NCI-H2107 (cell line): ENCODE measurements at regions not wholly inside any gene's neighbourhood (a gene's known extent, or its start where the extent isn't known, plus 50 kb on each side); places are given as distances from the start of the nearest gene placed in this dataset.

Experiments used
- DNase-seq: peaks from one replicate; lab custom pipeline; 2025; lab: John Stamatoyannopoulos, UW

GRCh38 chr3:59299561-59299960 lies 249.7 kb upstream of the CFAP20DC start:
- no peak for DNase-seq

GRCh38 chr3:59290358-59290757 lies 240.5 kb upstream of the CFAP20DC start:
- no peak for DNase-seq

GRCh38 chr3:59289831-59290230 lies 240.0 kb upstream of the CFAP20DC start:
- no peak for DNase-seq

DNA sequence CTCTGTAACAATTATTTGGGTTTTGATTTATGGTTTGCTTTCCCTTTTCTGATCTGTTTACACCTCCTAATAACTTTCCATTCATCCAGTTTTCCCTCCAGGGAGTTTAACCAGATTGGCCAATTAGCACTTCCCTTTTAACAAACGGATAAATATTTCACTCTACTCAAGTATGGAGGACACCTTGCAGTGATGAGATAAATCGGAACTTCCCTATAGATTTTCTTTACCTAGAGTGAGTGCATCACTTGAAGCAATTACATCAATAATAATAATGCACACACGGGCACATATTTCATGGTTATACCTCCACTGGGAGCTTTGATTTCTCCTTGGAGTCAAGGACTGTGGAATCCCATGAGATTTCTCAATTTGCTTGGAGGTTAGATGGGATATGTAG lies 239.1 kb upstream of the CFAP20DC start:
- DNase-seq: no peak

- no peak for DNase-seq
These were observed 237.1 kb upstream of the CFAP20DC start for GRCh38 chr3:59286791-59287531.

GRCh38 chr3:59285560-59285959 lies 235.7 kb upstream of the CFAP20DC start:
- no peak for DNase-seq

DNA sequence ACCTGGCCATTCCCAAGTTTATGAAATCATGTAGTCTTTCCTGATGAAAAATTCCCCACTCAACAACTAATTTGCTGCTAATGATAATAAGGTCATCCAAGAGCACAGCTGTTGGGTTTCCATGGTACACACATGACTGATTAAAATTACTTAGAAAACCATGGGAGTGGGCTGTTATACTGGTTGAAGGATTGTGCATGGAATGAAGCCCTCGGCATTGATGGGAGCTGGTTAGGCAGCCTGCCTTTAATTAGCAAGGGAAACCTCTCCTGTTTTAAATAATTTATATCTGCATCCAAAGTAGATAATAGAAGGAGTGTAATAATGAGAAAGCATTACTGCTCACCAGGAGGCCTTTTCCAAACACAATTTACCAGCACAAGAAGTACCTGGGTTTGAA lies 235.1 kb upstream of the CFAP20DC start:
- no peak for DNase-seq

- DNase-seq: no peak
These were observed 230.3 kb upstream of the CFAP20DC start for GRCh38 chr3:59280113-59280512.

GRCh38 chr3:59277816-59278215 lies 228.0 kb upstream of the CFAP20DC start:
- no peak for DNase-seq

DNA sequence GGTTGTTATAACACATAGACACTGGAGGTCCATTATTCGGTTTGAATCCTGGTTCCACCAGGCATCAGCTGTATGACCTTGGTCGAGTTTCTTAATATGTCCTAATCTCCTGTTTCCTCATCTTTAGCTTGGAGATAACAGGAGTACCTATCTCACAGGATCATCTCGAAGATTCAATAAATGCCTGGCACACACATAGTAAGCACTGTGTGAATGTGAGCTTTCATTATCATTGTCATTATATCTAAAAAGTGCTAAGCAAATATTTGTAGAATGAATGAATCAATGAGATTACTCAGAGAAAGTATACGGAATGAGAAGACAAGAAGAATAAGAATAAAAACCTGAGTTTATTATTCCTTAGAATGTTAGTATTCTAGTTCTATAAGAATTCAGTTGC lies 227.4 kb upstream of the CFAP20DC start:
- no peak for DNase-seq

GRCh38 chr3:59273976-59274375 lies 224.2 kb upstream of the CFAP20DC start:
- DNase-seq: no peak

GRCh38 chr3:59271971-59272370 lies 222.1 kb upstream of the CFAP20DC start:
- DNase-seq: no peak

- DNase-seq: no peak
These were observed 221.1 kb upstream of the CFAP20DC start for GRCh38 chr3:59270921-59271320.

GRCh38 chr3:59270209-59270608 lies 220.4 kb upstream of the CFAP20DC start:
- no peak for DNase-seq

DNA sequence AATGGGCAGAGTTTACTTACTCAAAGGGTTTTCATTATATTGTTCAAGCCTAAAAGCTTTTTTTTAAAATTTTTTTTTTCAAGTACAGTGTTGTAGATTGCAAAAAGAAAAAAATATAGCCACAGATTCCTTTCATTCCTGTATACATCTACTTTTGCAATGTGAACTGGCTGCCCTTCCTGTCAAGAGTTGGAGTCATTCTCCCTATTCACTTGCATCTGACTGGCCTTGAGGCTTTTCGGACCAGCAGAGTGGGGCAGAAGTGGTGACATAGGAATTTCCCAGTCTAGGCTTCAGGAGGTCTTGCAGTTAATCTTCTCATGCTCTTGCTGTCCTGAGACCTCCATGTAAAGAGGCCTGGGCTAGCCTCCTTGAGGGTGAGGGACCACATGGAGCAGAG lies 218.3 kb upstream of the CFAP20DC start:
- DNase-seq: no peak

DNA sequence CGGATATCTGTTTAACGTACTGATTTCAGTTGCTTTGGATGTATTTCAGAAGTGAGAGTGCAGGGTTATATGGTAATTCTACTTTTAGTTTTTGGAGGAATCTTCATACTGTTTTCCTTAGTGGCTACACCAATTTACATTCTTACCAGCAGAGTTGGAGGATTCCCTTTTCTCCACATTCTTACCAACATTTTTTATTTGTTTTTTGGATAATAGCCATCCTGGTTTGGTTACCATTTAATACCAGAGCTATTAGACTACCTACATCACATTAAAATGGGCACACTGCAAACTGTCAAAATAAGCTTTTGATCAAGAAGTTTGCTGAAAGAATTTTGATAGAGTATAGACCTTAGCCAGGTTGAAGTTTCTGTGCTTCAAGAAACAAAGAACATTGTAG lies 217.2 kb upstream of the CFAP20DC start:
- no peak for DNase-seq

DNA sequence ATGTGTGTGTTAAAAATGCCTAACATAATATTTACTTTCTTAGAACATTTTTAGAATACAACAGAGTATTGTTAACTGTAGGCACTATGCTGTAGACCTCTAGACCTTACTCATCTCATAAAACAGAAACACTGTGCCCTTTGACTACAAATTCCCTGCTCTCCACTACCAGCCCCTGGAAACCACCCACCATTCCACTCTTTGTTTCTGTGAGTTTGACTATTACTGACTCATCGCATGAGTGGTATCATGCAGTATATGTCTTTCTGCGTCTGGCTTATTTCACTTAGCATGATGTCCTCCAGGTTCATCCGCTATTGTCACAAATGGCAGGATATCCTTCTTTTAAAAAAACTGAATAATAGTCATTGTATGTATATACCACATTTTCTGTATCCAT lies 216.7 kb upstream of the CFAP20DC start:
- DNase-seq: no peak

- no peak for DNase-seq
These were observed 215.7 kb upstream of the CFAP20DC start for GRCh38 chr3:59265566-59265965.

GRCh38 chr3:59264366-59264765 lies 214.5 kb upstream of the CFAP20DC start:
- no peak for DNase-seq

- DNase-seq: no peak
These were observed 213.3 kb upstream of the CFAP20DC start for GRCh38 chr3:59263152-59263551.

DNA sequence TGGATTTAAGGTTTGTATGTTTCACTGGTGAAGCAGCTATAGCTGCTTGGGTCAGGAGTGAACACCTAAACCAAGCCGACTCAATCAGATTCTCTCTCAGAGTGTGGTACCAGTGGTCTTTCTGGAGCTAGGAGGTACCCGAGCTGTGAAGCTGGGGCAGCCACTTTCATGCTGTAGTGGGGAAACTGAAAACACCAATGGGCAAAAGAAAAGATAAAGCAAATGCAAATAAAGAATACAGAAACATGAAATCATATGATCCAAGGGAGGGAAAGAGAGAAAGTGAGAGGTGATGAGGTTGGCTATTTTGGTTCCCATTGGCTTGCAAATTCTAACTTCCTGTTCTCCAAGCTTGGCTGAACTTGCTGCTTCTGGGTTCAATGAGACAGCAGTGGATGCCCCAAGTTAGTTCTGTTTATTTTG lies 212.3 kb upstream of the CFAP20DC start:
- no peak for DNase-seq

- DNase-seq: no peak
These were observed 211.2 kb upstream of the CFAP20DC start for GRCh38 chr3:59261009-59261408.

- no peak for DNase-seq
These were observed 208.9 kb upstream of the CFAP20DC start for GRCh38 chr3:59258550-59259260.

- no peak for DNase-seq
These were observed 207.7 kb upstream of the CFAP20DC start for GRCh38 chr3:59257506-59257905.
